ENCODE measurements at regions not wholly inside any gene's neighbourhood (a gene's known extent, or its start where the extent isn't known, plus 50 kb on each side); places are given as distances from the start of the nearest gene placed in this dataset.

DNA sequence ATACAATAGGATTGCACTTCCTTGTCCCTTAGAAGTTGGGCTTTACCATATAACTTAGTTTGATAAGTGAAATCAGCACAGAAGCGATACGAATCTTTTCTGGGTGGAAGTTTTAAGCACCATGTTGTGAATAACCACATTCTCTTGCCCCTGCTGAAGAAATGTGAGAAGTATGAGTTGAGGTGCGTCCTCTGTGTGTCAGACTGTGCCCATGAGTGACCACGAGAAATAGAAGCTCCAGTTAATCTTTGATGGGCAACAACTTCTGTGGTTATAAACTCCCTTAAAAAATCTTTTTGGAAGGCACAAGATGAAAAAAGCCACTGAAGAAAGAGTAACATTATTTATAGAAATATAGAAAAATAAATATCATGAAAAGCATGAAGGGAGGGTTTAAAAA lies 668.2 kb downstream of the DTWD2 start:
- Mint-ChIP-seq H3K4me1 (no peaks in the 10 kb centered on the region), H3K9me3 (peaks cover 13 to 18% of the 10 kb centered on the region in 2 donors), H3K4me3 (no peak overlapping the region), H3K27me3 (ENCODE audit: low read depth in 2 of 2) (no peaks in the 10 kb centered on the region), H3K27ac (no peak overlapping the region), H3K36me3 (no peaks in the 10 kb centered on the region)
- H3K4me1 ChIP-seq (ENCODE audit: control insufficient read depth, insufficient read depth, low read length) = no peaks in the 10 kb centered on the region
- intact Hi-C loops (cut with micrococcal nuclease) = no loop called here
- TF ChIP-seq, protein P1, sequence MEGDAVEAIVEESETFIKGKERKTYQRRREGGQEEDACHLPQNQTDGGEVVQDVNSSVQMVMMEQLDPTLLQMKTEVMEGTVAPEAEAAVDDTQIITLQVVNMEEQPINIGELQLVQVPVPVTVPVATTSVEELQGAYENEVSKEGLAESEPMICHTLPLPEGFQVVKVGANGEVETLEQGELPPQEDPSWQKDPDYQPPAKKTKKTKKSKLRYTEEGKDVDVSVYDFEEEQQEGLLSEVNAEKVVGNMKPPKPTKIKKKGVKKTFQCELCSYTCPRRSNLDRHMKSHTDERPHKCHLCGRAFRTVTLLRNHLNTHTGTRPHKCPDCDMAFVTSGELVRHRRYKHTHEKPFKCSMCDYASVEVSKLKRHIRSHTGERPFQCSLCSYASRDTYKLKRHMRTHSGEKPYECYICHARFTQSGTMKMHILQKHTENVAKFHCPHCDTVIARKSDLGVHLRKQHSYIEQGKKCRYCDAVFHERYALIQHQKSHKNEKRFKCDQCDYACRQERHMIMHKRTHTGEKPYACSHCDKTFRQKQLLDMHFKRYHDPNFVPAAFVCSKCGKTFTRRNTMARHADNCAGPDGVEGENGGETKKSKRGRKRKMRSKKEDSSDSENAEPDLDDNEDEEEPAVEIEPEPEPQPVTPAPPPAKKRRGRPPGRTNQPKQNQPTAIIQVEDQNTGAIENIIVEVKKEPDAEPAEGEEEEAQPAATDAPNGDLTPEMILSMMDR (IDR thresholded peaks at IDR 0.05) = no peak
- no peaks in the 10 kb centered on the region for H3K27me3 ChIP-seq (ENCODE audit: control insufficient read depth, insufficient read depth, low read length)
- no peaks in the 10 kb centered on the region for H3K36me3 ChIP-seq (ENCODE audit: control insufficient read depth, insufficient read depth, low read length)
- H3K27ac ChIP-seq (ENCODE audit: low read length) = no peak overlapping the region
- H3K4me3 ChIP-seq (ENCODE audit: low read length) = no peak overlapping the region
- DNase-seq (no peak), ATAC-seq (no peak)
- 92% methylated on average over 4 of the region's 4 CpGs for WGBS (ENCODE audit: insufficient coverage)
- peaks cover 3% of the 10 kb centered on the region for H3K9me3 ChIP-seq (ENCODE audit: control insufficient read depth, insufficient read depth, low read length)

DNA sequence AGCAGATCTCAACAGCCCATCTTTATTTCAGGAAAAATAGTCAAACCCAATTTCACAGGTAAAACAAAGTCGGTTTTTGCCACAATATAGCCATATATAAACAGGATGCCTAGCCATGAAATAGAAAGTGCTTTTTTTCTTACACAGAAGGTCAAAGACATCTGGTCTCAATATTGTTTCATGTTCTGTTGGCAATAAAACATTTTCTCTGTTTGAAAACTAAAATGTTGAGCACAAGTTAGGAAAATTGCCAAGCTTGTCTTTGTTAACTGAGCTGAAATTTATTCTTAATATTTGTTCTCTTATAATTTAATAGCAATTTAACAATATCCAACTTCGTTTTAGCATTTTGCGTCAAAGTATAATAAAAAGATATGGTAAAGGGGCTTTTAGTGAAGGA lies 673.4 kb downstream of the DTWD2 start:
- Mint-ChIP-seq H3K9me3 (peaks cover 0 to 7% of the 10 kb centered on the region in 2 donors), H3K27me3 (ENCODE audit: low read depth in 2 of 2) (no peaks in the 10 kb centered on the region), H3K4me3 (no peak overlapping the region), H3K36me3 (no peaks in the 10 kb centered on the region), H3K4me1 (no peaks in the 10 kb centered on the region), H3K27ac (no peak overlapping the region)
- no peak overlapping the region for H3K4me3 ChIP-seq (ENCODE audit: low read length)
- DNase-seq = no peak
- H3K27me3 ChIP-seq (ENCODE audit: control insufficient read depth, insufficient read depth, low read length) = no peaks in the 10 kb centered on the region
- 60% methylated on average over 1 of the region's 3 CpGs for WGBS (ENCODE audit: insufficient coverage)
- H3K4me1 ChIP-seq (ENCODE audit: control insufficient read depth, insufficient read depth, low read length) = no peaks in the 10 kb centered on the region
- intact Hi-C loops (cut with micrococcal nuclease) = no loop called here
- H3K9me3 ChIP-seq (ENCODE audit: control insufficient read depth, insufficient read depth, low read length) = no peaks in the 10 kb centered on the region
- H3K27ac ChIP-seq (ENCODE audit: low read length) = no peak overlapping the region
- TF ChIP-seq, protein P1 (IDR thresholded peaks at IDR 0.05) = no peak
- ATAC-seq = no peak
- H3K36me3 ChIP-seq (ENCODE audit: control insufficient read depth, insufficient read depth, low read length) = no peaks in the 10 kb centered on the region

DNA sequence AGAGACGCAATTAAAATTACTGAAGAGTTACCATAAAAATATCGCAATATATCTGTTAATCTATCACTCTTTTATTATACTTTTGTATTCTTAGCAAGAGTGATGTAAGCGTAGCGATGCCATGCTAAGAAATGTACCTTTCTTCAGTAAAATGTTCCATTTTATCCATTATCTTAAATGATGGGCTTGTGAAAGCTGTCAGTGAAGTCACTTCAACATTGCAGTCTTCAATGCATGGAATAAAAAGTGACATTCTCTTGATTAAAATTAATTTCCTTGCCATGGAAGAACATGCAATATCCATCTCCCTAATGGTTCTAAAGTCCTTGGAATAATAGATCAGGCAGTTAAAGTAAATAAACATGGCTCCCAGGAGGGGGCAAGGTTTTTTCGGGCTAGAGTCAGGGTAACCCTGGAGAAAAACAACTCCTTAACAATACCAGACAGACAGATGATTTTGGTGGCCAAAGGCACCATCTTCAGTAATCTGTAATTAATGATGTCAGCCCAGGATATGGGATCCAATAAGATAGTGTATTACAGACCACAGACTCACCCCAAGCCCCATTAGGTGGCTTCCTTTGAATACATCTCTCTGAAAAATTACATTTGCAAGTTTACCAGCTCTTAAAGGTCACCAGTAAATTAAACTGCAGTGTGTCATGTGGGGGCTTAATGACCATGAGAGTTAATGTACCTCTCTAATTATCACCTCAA lies 677.1 kb downstream of the DTWD2 start:
- Histone ChIP-seq H3K4me1 (ENCODE audit: control insufficient read depth, insufficient read depth, low read length) (no peaks in the 10 kb centered on the region), H3K36me3 (ENCODE audit: control insufficient read depth, insufficient read depth, low read length) (no peaks in the 10 kb centered on the region), H3K27me3 (ENCODE audit: control insufficient read depth, insufficient read depth, low read length) (no peaks in the 10 kb centered on the region), H3K27ac (ENCODE audit: low read length) (no peak overlapping the region), H3K4me3 (ENCODE audit: low read length) (no peak overlapping the region), H3K9me3 (ENCODE audit: control insufficient read depth, insufficient read depth, low read length) (no peaks in the 10 kb centered on the region)
- no peak for ATAC-seq
- WGBS (ENCODE audit: insufficient coverage) = no CpG with 5 or more reads among the region's 5 CpGs
- DNase-seq = no peak
- TF ChIP-seq, protein P1 (IDR thresholded peaks at IDR 0.05) = no peak
- no peak overlapping the region for H3K4me3 Mint-ChIP-seq
- H3K27me3 Mint-ChIP-seq (ENCODE audit: low read depth in 2 of 2) = no peaks in the 10 kb centered on the region
- intact Hi-C loops (cut with micrococcal nuclease) = no loop called here
- no peaks in the 10 kb centered on the region for H3K4me1 Mint-ChIP-seq
- H3K9me3 Mint-ChIP-seq = peaks cover 3 to 7% of the 10 kb centered on the region in 2 donors
- no peak overlapping the region for H3K27ac Mint-ChIP-seq
- no peaks in the 10 kb centered on the region for H3K36me3 Mint-ChIP-seq

DNA sequence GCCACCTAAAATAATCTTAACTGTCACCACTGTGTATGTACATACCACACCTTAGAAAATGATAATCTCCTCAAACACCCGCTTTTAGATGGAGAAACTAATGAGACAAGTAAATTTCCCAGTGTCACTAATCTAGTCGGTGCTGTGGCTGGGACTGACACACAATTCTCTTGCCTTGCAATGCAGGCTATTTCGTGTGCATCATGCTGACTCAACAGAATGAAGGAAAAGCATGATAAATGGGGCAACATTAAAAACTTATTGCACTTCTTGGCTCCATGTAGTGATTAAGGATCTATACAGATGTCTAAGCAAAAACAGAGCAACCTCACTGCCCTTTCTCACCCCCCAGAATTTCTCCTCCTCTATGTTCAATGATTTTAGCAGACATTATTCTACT lies 677.9 kb downstream of the DTWD2 start:
- Mint-ChIP-seq H3K27ac (no peak overlapping the region), H3K27me3 (ENCODE audit: low read depth in 2 of 2) (no peaks in the 10 kb centered on the region), H3K4me3 (no peak overlapping the region), H3K9me3 (peaks cover 5 to 9% of the 10 kb centered on the region in 2 donors), H3K36me3 (no peaks in the 10 kb centered on the region), H3K4me1 (no peaks in the 10 kb centered on the region)
- H3K4me1 ChIP-seq (ENCODE audit: control insufficient read depth, insufficient read depth, low read length) = no peaks in the 10 kb centered on the region
- DNase-seq (no peak), ATAC-seq (no peak)
- H3K36me3 ChIP-seq (ENCODE audit: control insufficient read depth, insufficient read depth, low read length) = no peaks in the 10 kb centered on the region
- no peak overlapping the region for H3K27ac ChIP-seq (ENCODE audit: low read length)
- intact Hi-C loops (cut with micrococcal nuclease) = no loop called here
- 80% methylated on average over 3 of the region's 3 CpGs for WGBS (ENCODE audit: insufficient coverage)
- no peak overlapping the region for H3K4me3 ChIP-seq (ENCODE audit: low read length)
- H3K27me3 ChIP-seq (ENCODE audit: control insufficient read depth, insufficient read depth, low read length) = no peaks in the 10 kb centered on the region
- no peaks in the 10 kb centered on the region for H3K9me3 ChIP-seq (ENCODE audit: control insufficient read depth, insufficient read depth, low read length)
- TF ChIP-seq, protein P1 (IDR thresholded peaks at IDR 0.05) = no peak
